ENCODE measurements at regions not wholly inside any gene's neighbourhood (a gene's known extent, or its start where the extent isn't known, plus 50 kb on each side); places are given as distances from the start of the nearest gene placed in this dataset.

DNA sequence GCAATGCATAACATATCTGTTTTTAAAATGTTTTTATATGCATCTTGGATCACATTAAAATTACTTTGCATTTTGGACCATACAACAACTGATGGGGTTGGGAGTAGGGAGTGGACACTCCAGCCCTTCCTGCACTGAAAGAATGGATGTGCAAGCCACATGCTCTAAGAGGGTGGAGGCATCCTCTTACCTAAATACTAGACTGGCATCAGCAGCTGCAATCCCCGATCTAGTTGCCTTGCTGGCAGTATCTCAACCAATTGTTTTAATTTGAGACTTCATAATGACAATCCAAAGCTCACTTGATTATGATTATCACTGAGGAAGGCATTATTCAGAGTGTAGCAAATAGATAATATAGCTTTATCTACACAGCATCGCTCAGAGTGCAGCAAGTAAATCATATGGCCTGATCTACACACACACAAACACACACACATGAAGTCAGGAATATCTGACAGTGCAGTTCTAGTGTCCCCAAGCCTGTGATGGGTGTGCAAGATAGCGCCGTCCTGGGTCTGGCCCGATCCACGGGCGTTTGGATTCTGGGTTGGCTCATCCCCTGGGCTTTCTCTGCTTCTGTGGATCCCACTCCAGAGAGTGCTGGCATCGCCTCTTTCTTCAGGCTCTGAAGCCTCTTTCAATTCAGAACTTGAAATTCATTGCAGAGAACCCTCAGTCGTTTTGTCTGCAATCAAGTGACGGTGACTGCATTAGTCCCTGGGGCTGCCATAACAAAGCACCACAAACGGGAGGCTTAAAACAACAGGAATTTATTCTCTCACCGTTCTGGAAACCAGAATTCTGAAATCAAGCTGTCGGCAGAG, 181.3 kb downstream of the ETS2 start:
- H3K9ac ChIP-seq (ENCODE audit: low read depth, low read length) = no peak overlapping the region; the same call in 1 of the 2 replicates
- H3K27me3 ChIP-seq (ENCODE audit: control insufficient read depth, insufficient read depth, low read length) = no peaks in the 10 kb centered on the region
- no peak overlapping the region for H3K56ac ChIP-seq (ENCODE audit: extremely low read depth, insufficient read depth, low read length)
- POLR2A ChIA-PET (ENCODE audit: unreplicated experiment) = no interaction called here
- no peak for DNase-seq
- 0 out of 2 replicates have a peak overlapping the region, but pooled peaks have one; percentile 18 for H3K18ac ChIP-seq (ENCODE audit: low read depth, low read length)
- H2AFZ ChIP-seq (replicated peaks; ENCODE audit: low read length, poor library complexity) = no peak overlapping the region
- no peaks in the 10 kb centered on the region for H3K9me3 ChIP-seq (ENCODE audit: control insufficient read depth, insufficient read depth, low read length)
- intact Hi-C loops (cut with micrococcal nuclease) (loop anchor here (5.0 to 10.0 kb wide), 3 partner anchors 65 to 182 kb away; partner anchors contain the start of gene ETS2), dilution Hi-C loops (cut with HindIII; ENCODE audit: low sequenced_read_pairs, unreplicated experiment) (no loop called here), in situ Hi-C loops (cut with MboI; ENCODE audit: low sequenced_read_pairs) (no loop called here)
- 95% methylated on average over 6 of the region's 13 CpGs; no CpG with 5 or more reads in 1 of the 2 experiments for WGBS, 2 experiments (ENCODE audit: extremely low coverage in 2 of 2, insufficient read length in 1 of 2)
- peaks cover 18% of the 10 kb centered on the region for H3K9me1 ChIP-seq (ENCODE audit: insufficient read depth, low read length)
- no peak overlapping the region for H4K8ac ChIP-seq (ENCODE audit: low read depth in 2 of 2, low read length in 2 of 2)
- CTCF ChIA-PET = no interaction called here
- H3K4me3 ChIP-seq (ENCODE audit: insufficient read depth, low read depth, low read length) = no peak overlapping the region
- H2BK20ac ChIP-seq (ENCODE audit: low read depth, low read length) = peak overlapping the region; percentile 84
- peak overlapping the region; percentile 52; the same call in 1 of the 2 replicates for H2AK5ac ChIP-seq (ENCODE audit: low read depth, low read length)
- no peak overlapping the region for H3K27ac ChIP-seq (ENCODE audit: insufficient read depth, low read length)
- BruUV-seq (replicated peaks) = no TSS peak
- H3K79me1 ChIP-seq (ENCODE audit: low read depth in 1 of 2, low read length in 2 of 2) = no peaks in the 10 kb centered on the region
- 0 out of 2 replicates have a peak overlapping the region, but pooled peaks have one; percentile 66 for H3K14ac ChIP-seq (replicated peaks; ENCODE audit: low read depth, low read length)
- peak overlapping the region; percentile 48; the same call in 1 of the 2 replicates for H3K23ac ChIP-seq (ENCODE audit: low read depth, low read length)
- no peak overlapping the region; the same call in 1 of the 2 replicates for H4K5ac ChIP-seq (ENCODE audit: low read depth, low read length)
- peak overlapping the region; percentile 83 for H2BK120ac ChIP-seq (ENCODE audit: low read depth, low read length)
- no peak overlapping the region for H2AK9ac ChIP-seq (replicated peaks; ENCODE audit: low read depth, low read length, poor library complexity)
- H3K36me3 ChIP-seq (ENCODE audit: control insufficient read depth, insufficient read depth, low read length) = no peaks in the 10 kb centered on the region
- H2BK15ac ChIP-seq (ENCODE audit: low read depth, low read length) = peak overlapping the region; percentile 71; the same call in 2 of the 3 replicates
- no peak for ATAC-seq (ENCODE audit: low read depth)
- peak overlapping the region; percentile 14; the same call in 1 of the 2 replicates for H4K91ac ChIP-seq (ENCODE audit: insufficient read depth, low read depth, low read length)
- H3K4ac ChIP-seq (ENCODE audit: low read depth, low read length) = peak overlapping the region; percentile 77
- no peaks in the 10 kb centered on the region; the same call in 1 of the 2 replicates for H4K20me1 ChIP-seq (ENCODE audit: insufficient read depth, low read length)
- peaks cover 37% of the 10 kb centered on the region for H3K4me1 ChIP-seq (ENCODE audit: control insufficient read depth, insufficient read depth, low read length)
- no peak overlapping the region for H2BK5ac ChIP-seq (ENCODE audit: low read depth, low read length, poor library complexity, severe bottlenecking)
- H3K4me2 ChIP-seq (ENCODE audit: low read depth, low read length) = no peak overlapping the region
- TF ChIP-seq POLR2A (IDR thresholded peaks at IDR 0.05; ENCODE audit: low read depth, low read length) (no peak), RCOR1 (IDR thresholded peaks at IDR 0.05; ENCODE audit: insufficient replicate concordance, low read length) (no peak), CHD1 (IDR thresholded peaks at IDR 0.05; ENCODE audit: low read depth, low read length) (no peak), CEBPB (IDR thresholded peaks at IDR 0.05; ENCODE audit: low read depth, low read length) (no peak), FOS (IDR thresholded peaks at IDR 0.05; ENCODE audit: low read depth, low read length) (no peak), MAZ (IDR thresholded peaks at IDR 0.05; ENCODE audit: borderline replicate concordance, low read depth, low read length) (no peak), RAD21 (IDR thresholded peaks at IDR 0.05; ENCODE audit: low read length) (no peak), SMC3 (IDR thresholded peaks at IDR 0.05; ENCODE audit: low read depth, low read length) (no peak), RFX5 (IDR thresholded peaks at IDR 0.05; ENCODE audit: low read depth, low read length) (no peak), MAFK (IDR thresholded peaks at IDR 0.05; ENCODE audit: low read depth, low read length) (no peak), BHLHE40 (IDR thresholded peaks at IDR 0.05; ENCODE audit: low read depth, low read length) (no peak)
- TF ChIP-seq, protein P1, sequence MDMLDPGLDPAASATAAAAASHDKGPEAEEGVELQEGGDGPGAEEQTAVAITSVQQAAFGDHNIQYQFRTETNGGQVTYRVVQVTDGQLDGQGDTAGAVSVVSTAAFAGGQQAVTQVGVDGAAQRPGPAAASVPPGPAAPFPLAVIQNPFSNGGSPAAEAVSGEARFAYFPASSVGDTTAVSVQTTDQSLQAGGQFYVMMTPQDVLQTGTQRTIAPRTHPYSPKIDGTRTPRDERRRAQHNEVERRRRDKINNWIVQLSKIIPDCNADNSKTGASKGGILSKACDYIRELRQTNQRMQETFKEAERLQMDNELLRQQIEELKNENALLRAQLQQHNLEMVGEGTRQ (IDR thresholded peaks at IDR 0.05; ENCODE audit: low read depth, low read length) = no peak
- TF ChIP-seq, protein P2, sequence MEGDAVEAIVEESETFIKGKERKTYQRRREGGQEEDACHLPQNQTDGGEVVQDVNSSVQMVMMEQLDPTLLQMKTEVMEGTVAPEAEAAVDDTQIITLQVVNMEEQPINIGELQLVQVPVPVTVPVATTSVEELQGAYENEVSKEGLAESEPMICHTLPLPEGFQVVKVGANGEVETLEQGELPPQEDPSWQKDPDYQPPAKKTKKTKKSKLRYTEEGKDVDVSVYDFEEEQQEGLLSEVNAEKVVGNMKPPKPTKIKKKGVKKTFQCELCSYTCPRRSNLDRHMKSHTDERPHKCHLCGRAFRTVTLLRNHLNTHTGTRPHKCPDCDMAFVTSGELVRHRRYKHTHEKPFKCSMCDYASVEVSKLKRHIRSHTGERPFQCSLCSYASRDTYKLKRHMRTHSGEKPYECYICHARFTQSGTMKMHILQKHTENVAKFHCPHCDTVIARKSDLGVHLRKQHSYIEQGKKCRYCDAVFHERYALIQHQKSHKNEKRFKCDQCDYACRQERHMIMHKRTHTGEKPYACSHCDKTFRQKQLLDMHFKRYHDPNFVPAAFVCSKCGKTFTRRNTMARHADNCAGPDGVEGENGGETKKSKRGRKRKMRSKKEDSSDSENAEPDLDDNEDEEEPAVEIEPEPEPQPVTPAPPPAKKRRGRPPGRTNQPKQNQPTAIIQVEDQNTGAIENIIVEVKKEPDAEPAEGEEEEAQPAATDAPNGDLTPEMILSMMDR (conservative IDR thresholded peaks at IDR 0.05; ENCODE audit: low read depth, low read length) = no peak
- TF ChIP-seq, protein P3, sequence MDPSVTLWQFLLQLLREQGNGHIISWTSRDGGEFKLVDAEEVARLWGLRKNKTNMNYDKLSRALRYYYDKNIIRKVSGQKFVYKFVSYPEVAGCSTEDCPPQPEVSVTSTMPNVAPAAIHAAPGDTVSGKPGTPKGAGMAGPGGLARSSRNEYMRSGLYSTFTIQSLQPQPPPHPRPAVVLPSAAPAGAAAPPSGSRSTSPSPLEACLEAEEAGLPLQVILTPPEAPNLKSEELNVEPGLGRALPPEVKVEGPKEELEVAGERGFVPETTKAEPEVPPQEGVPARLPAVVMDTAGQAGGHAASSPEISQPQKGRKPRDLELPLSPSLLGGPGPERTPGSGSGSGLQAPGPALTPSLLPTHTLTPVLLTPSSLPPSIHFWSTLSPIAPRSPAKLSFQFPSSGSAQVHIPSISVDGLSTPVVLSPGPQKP (IDR thresholded peaks at IDR 0.05; ENCODE audit: borderline replicate concordance, low read depth, low read length) = no peak
